Subcutaneous abdominal adipose tissue (tissue), 5 donors: ENCODE measurements at regions not wholly inside any gene's neighbourhood (a gene's known extent, or its start where the extent isn't known, plus 50 kb on each side); places are given as distances from the start of the nearest gene placed in this dataset.

Source experiments
- H3K27ac ChIP-seq: one replicate; pipeline ENCODE4 v1.7.0; 2013; ENCODE audit warnings: low read depth, mild to moderate bottlenecking, inconsistent platforms, low read length, moderate library complexity
- H3K27me3 ChIP-seq, 5 donors: one replicate each; pipeline ENCODE4 v1.7.0; 2013; ENCODE audit warnings: low read length in 5 of 5, inconsistent platforms in 1 of 5; ENCODE audit not compliant: control insufficient read depth in 5 of 5, insufficient read depth in 4 of 5
- H3K36me3 ChIP-seq, 5 donors: one replicate each; pipeline ENCODE4 v1.7.0; 2013; ENCODE audit warnings: low read length in 5 of 5; ENCODE audit not compliant: control insufficient read depth in 5 of 5, insufficient read depth in 5 of 5
- H3K4me1 ChIP-seq, 5 donors: one replicate each; pipeline ENCODE4 v1.7.0; 2013; ENCODE audit warnings: low read length in 5 of 5, mild to moderate bottlenecking in 3 of 5, moderate library complexity in 1 of 5; ENCODE audit not compliant: control insufficient read depth in 5 of 5, insufficient read depth in 5 of 5
- H3K4me3 ChIP-seq, 5 donors: one replicate each; pipeline ENCODE4 v1.7.0; 2013; ENCODE audit warnings: low read length in 5 of 5, low read depth in 1 of 5
- H3K9ac ChIP-seq, 5 donors: one replicate each; pipeline ENCODE4 v1.7.0; 2013; ENCODE audit warnings: low read length in 5 of 5, mild to moderate bottlenecking in 4 of 5, moderate library complexity in 3 of 5
- H3K9me3 ChIP-seq, 5 donors: one replicate each; pipeline ENCODE4 v1.7.0; 2013; ENCODE audit warnings: low read length in 5 of 5; ENCODE audit not compliant: control insufficient read depth in 5 of 5
- donor health status: healthy.
- donor health status: healthy.
- donor health status: healthy.
- donor health status: healthy.
- donor health status: healthy.

- H3K4me1 ChIP-seq, result peaks cover 0 to 2% (median 0%) of the 10 kb centered on the region in 5 donors
- no peak overlapping the region for H3K9ac ChIP-seq
- H3K9me3 ChIP-seq, result peaks cover 0 to 7% (median 2%) of the 10 kb centered on the region in 5 donors
- no peaks in the 10 kb centered on the region for H3K27me3 ChIP-seq
- H3K4me3 ChIP-seq, result no peak overlapping the region
- no peaks in the 10 kb centered on the region for H3K36me3 ChIP-seq
- no peak overlapping the region for H3K27ac ChIP-seq
Observed at GRCh38 chr6:120058410-120058809, 708.8 kb upstream of the MAN1A1 start.

GRCh38 chr6:120056085-120056484, 706.5 kb upstream of the MAN1A1 start:
- Histone ChIP-seq H3K4me1 (peaks cover 0 to 2% (median 0%) of the 10 kb centered on the region in 5 donors), H3K9ac (no peak overlapping the region), H3K27ac (no peak overlapping the region), H3K36me3 (no peaks in the 10 kb centered on the region), H3K9me3 (peaks cover 0 to 7% (median 2%) of the 10 kb centered on the region in 5 donors), H3K4me3 (no peak overlapping the region), H3K27me3 (no peaks in the 10 kb centered on the region)

- Histone ChIP-seq H3K4me3 (no peak overlapping the region), H3K9me3 (peaks cover 0 to 7% (median 2%) of the 10 kb centered on the region in 5 donors), H3K9ac (no peak overlapping the region), H3K4me1 (peaks cover 0 to 2% (median 0%) of the 10 kb centered on the region in 5 donors), H3K27ac (no peak overlapping the region), H3K36me3 (no peaks in the 10 kb centered on the region), H3K27me3 (no peaks in the 10 kb centered on the region)
Observed at GRCh38 chr6:120055071-120055470, 705.5 kb upstream of the MAN1A1 start.

- Histone ChIP-seq H3K9me3 (no peaks in the 10 kb centered on the region), H3K4me3 (no peak overlapping the region), H3K9ac (no peak overlapping the region), H3K27me3 (no peaks in the 10 kb centered on the region), H3K36me3 (no peaks in the 10 kb centered on the region), H3K27ac (no peak overlapping the region), H3K4me1 (no peaks in the 10 kb centered on the region)
Observed at GRCh38 chr6:120039664-120040063, 690.1 kb upstream of the MAN1A1 start.

GRCh38 chr6:120031837-120032236, 682.3 kb upstream of the MAN1A1 start:
- Histone ChIP-seq H3K27ac (no peak overlapping the region), H3K27me3 (no peaks in the 10 kb centered on the region), H3K36me3 (no peaks in the 10 kb centered on the region), H3K4me1 (no peaks in the 10 kb centered on the region), H3K9me3 (no peaks in the 10 kb centered on the region), H3K4me3 (no peak overlapping the region), H3K9ac (no peak overlapping the region)

GRCh38 chr6:120026791-120027190, 677.2 kb upstream of the MAN1A1 start:
- Histone ChIP-seq H3K9ac (no peak overlapping the region), H3K4me3 (no peak overlapping the region), H3K9me3 (no peaks in the 10 kb centered on the region), H3K36me3 (no peaks in the 10 kb centered on the region), H3K4me1 (no peaks in the 10 kb centered on the region), H3K27ac (no peak overlapping the region), H3K27me3 (no peaks in the 10 kb centered on the region)

- Histone ChIP-seq H3K27me3 (no peaks in the 10 kb centered on the region), H3K4me1 (peaks cover 0 to 10% (median 0%) of the 10 kb centered on the region in 5 donors), H3K27ac (no peak overlapping the region), H3K4me3 (no peak overlapping the region), H3K9ac (no peak overlapping the region), H3K36me3 (no peaks in the 10 kb centered on the region), H3K9me3 (no peaks in the 10 kb centered on the region)
Observed at GRCh38 chr6:120010075-120010474, 660.5 kb upstream of the MAN1A1 start.

- no peak overlapping the region for H3K4me3 ChIP-seq
- H3K9me3 ChIP-seq, result no peaks in the 10 kb centered on the region
- no peak overlapping the region for H3K9ac ChIP-seq
- no peaks in the 10 kb centered on the region for H3K27me3 ChIP-seq
- no peaks in the 10 kb centered on the region for H3K36me3 ChIP-seq
- no peak overlapping the region for H3K27ac ChIP-seq
- peaks cover 0 to 18% (median 0%) of the 10 kb centered on the region in 5 donors for H3K4me1 ChIP-seq
Observed at GRCh38 chr6:120005292-120005976, 655.9 kb upstream of the MAN1A1 start.

GRCh38 chr6:119986934-119987549, 637.5 kb upstream of the MAN1A1 start:
- Histone ChIP-seq H3K4me1 (no peaks in the 10 kb centered on the region), H3K9me3 (no peaks in the 10 kb centered on the region), H3K27ac (no peak overlapping the region), H3K27me3 (no peaks in the 10 kb centered on the region), H3K36me3 (no peaks in the 10 kb centered on the region), H3K9ac (no peak overlapping the region), H3K4me3 (no peak overlapping the region)

GRCh38 chr6:119985952-119986736, 636.6 kb upstream of the MAN1A1 start:
- H3K27ac ChIP-seq, result no peak overlapping the region
- H3K4me3 ChIP-seq, result no peak overlapping the region
- H3K4me1 ChIP-seq, result no peaks in the 10 kb centered on the region
- H3K9ac ChIP-seq, result no peak overlapping the region
- no peaks in the 10 kb centered on the region for H3K27me3 ChIP-seq
- no peaks in the 10 kb centered on the region for H3K9me3 ChIP-seq
- H3K36me3 ChIP-seq, result no peaks in the 10 kb centered on the region
